ENCODE measurements at regions not wholly inside any gene's neighbourhood (a gene's known extent, or its start where the extent isn't known, plus 50 kb on each side); places are given as distances from the start of the nearest gene placed in this dataset.
A peak's percentile ranks its signal among the peaks of the same experiment; 100 is the strongest.

GRCh38 chr18:62629031-62629430 is 86.3 kb upstream of the PHLPP1 start:
- H3K14ac ChIP-seq (replicated peaks; ENCODE audit: low read depth, low read length) = no peak overlapping the region
- H2BK20ac ChIP-seq (ENCODE audit: low read depth, low read length) = no peak overlapping the region
- H2BK120ac ChIP-seq (ENCODE audit: low read depth, low read length) = no peak overlapping the region
- DNase-seq (no peak), ATAC-seq (ENCODE audit: low read depth) (no peak)
- H4K20me1 ChIP-seq (ENCODE audit: insufficient read depth, low read length) = no peaks in the 10 kb centered on the region
- no peaks in the 10 kb centered on the region for H3K9me1 ChIP-seq (ENCODE audit: insufficient read depth, low read length)
- H2AK5ac ChIP-seq (ENCODE audit: low read depth, low read length) = no peak overlapping the region
- H3K9me3 ChIP-seq (ENCODE audit: control insufficient read depth, insufficient read depth, low read length) = no peaks in the 10 kb centered on the region
- H3K27me3 ChIP-seq (ENCODE audit: control insufficient read depth, insufficient read depth, low read length) = peaks cover 4% of the 10 kb centered on the region
- no peak overlapping the region for H3K23ac ChIP-seq (ENCODE audit: low read depth, low read length)
- H3K4me1 ChIP-seq (ENCODE audit: control insufficient read depth, insufficient read depth, low read length) = no peaks in the 10 kb centered on the region
- H3K4me3 ChIP-seq (ENCODE audit: insufficient read depth, low read depth, low read length) = no peak overlapping the region
- intact Hi-C loops (cut with micrococcal nuclease) = no loop called here
- no peak overlapping the region for H2BK15ac ChIP-seq (ENCODE audit: low read depth, low read length)
- H2AFZ ChIP-seq (replicated peaks; ENCODE audit: low read length, poor library complexity) = peak overlapping the region; percentile 23
- no peak overlapping the region for H2BK5ac ChIP-seq (ENCODE audit: low read depth, low read length, poor library complexity, severe bottlenecking)
- WGBS, 2 experiments (ENCODE audit: extremely low coverage in 2 of 2, insufficient read length in 1 of 2) = no CpG with 5 or more reads among the region's 8 CpGs
- dilution Hi-C loops (cut with HindIII; ENCODE audit: low sequenced_read_pairs, unreplicated experiment) = no loop called here
- H3K9ac ChIP-seq (ENCODE audit: low read depth, low read length) = no peak overlapping the region
- no peak for TF ChIP-seq MXI1 (IDR thresholded peaks at IDR 0.05; ENCODE audit: borderline replicate concordance, low read depth, low read length)
- no peak for TF ChIP-seq NFE2L2 (IDR thresholded peaks at IDR 0.05; ENCODE audit: low read depth, low read length)
- no peak for TF ChIP-seq CTCF (conservative IDR thresholded peaks at IDR 0.05; ENCODE audit: low read depth, low read length)
- no peak for TF ChIP-seq RFX5 (IDR thresholded peaks at IDR 0.05; ENCODE audit: low read depth, low read length)
- TF ChIP-seq FOS (IDR thresholded peaks at IDR 0.05; ENCODE audit: low read depth, low read length) = no peak
- TF ChIP-seq MAZ (IDR thresholded peaks at IDR 0.05; ENCODE audit: borderline replicate concordance, low read depth, low read length) = no peak
- TF ChIP-seq CEBPB (IDR thresholded peaks at IDR 0.05; ENCODE audit: low read depth, low read length) = no peak
- no peak for TF ChIP-seq BHLHE40 (IDR thresholded peaks at IDR 0.05; ENCODE audit: low read depth, low read length)
- TF ChIP-seq CHD1 (IDR thresholded peaks at IDR 0.05; ENCODE audit: low read depth, low read length) = no peak
- no peak for TF ChIP-seq USF2 (IDR thresholded peaks at IDR 0.05; ENCODE audit: low read depth, low read length)
- no peak for TF ChIP-seq ELK1 (IDR thresholded peaks at IDR 0.05; ENCODE audit: borderline replicate concordance, low read depth, low read length)
- TF ChIP-seq MAFK (IDR thresholded peaks at IDR 0.05; ENCODE audit: low read depth, low read length) = no peak
- TF ChIP-seq SMC3 (IDR thresholded peaks at IDR 0.05; ENCODE audit: low read depth, low read length) = no peak
- TF ChIP-seq POLR2A (IDR thresholded peaks at IDR 0.05; ENCODE audit: low read depth, low read length) = no peak
- no peak for TF ChIP-seq RAD21 (IDR thresholded peaks at IDR 0.05; ENCODE audit: low read length)
- no peak for TF ChIP-seq RCOR1 (IDR thresholded peaks at IDR 0.05; ENCODE audit: insufficient replicate concordance, low read length)
- no TSS peak for BruUV-seq (replicated peaks)
- no peak overlapping the region for H4K91ac ChIP-seq (ENCODE audit: insufficient read depth, low read depth, low read length)
- no peak overlapping the region for H4K8ac ChIP-seq (ENCODE audit: low read depth in 2 of 2, low read length in 2 of 2)
- in situ Hi-C loops (cut with MboI; ENCODE audit: low sequenced_read_pairs) = no loop called here
- POLR2A ChIA-PET (ENCODE audit: unreplicated experiment) = no interaction called here
- no peak overlapping the region for H3K27ac ChIP-seq (ENCODE audit: insufficient read depth, low read length)
- no peak overlapping the region for H2AK9ac ChIP-seq (replicated peaks; ENCODE audit: low read depth, low read length, poor library complexity)
- CTCF ChIA-PET = no interaction called here
- no peaks in the 10 kb centered on the region for H3K79me1 ChIP-seq (ENCODE audit: low read depth in 1 of 2, low read length in 2 of 2)
- H3K4me2 ChIP-seq (ENCODE audit: low read depth, low read length) = no peak overlapping the region
- no peak overlapping the region for H4K5ac ChIP-seq (ENCODE audit: low read depth, low read length)
- H3K56ac ChIP-seq (ENCODE audit: extremely low read depth, insufficient read depth, low read length) = no peak overlapping the region
- no peak overlapping the region for H3K4ac ChIP-seq (ENCODE audit: low read depth, low read length)
- no peak overlapping the region for H3K18ac ChIP-seq (ENCODE audit: low read depth, low read length)
- no peaks in the 10 kb centered on the region for H3K36me3 ChIP-seq (ENCODE audit: control insufficient read depth, insufficient read depth, low read length)

Measured in IMR-90 (cell line).